Loucy (cell line): ENCODE measurements at regions not wholly inside any gene's neighbourhood (a gene's known extent, or its start where the extent isn't known, plus 50 kb on each side); places are given as distances from the start of the nearest gene placed in this dataset.

ENCODE experiments used
- H2AFZ ChIP-seq: fragments of 200-600 bp; sonication (generic); 2 replicates; pipeline ENCODE4 v1.6.0; 2016; ENCODE audit warnings: antibody characterized with exemption, mild to moderate bottlenecking, low read length, moderate library complexity
- H3F3A ChIP-seq: fragments of 200-600 bp; 2 replicates; pipeline ENCODE4 v1.6.0; 2016; ENCODE audit warnings: antibody characterized with exemption, low read depth, mild to moderate bottlenecking
- H3K27me3 ChIP-seq: fragments of 200-600 bp; sonication (generic); 2 replicates; pipeline ENCODE4 v1.6.1; 2014; ENCODE audit warnings: low read length, mild to moderate bottlenecking; ENCODE audit not compliant: insufficient read depth, poor library complexity, severe bottlenecking
- H3K36me3 ChIP-seq: fragments of 200-600 bp; sonication (generic); 2 replicates; pipeline ENCODE4 v1.6.1; 2016; ENCODE audit warnings: low read length; ENCODE audit not compliant: insufficient read depth
- H3K4me1 ChIP-seq: fragments of 200-600 bp; sonication (generic); 2 replicates; pipeline ENCODE4 v1.5.1; 2014; ENCODE audit warnings: low read length, mild to moderate bottlenecking; ENCODE audit not compliant: insufficient read depth, poor library complexity, severe bottlenecking
- H3K4me2 ChIP-seq: fragments of 200-600 bp; sonication (generic); 2 replicates; pipeline ENCODE4 v1.6.0; 2014; ENCODE audit warnings: antibody characterized with exemption, low read length, low read depth, mild to moderate bottlenecking; ENCODE audit not compliant: poor library complexity, severe bottlenecking
- H3K4me3 ChIP-seq: fragments of 200-600 bp; sonication (generic); 2 replicates; pipeline ENCODE4 v1.5.1; 2014; ENCODE audit warnings: low read length, mild to moderate bottlenecking, mixed read lengths; ENCODE audit not compliant: poor library complexity, severe bottlenecking
- H3K79me2 ChIP-seq: fragments of 200-600 bp; sonication (generic); 2 replicates; pipeline ENCODE4 v1.6.1; 2014; ENCODE audit warnings: low read length; ENCODE audit not compliant: insufficient read depth
- H3K9ac ChIP-seq: fragments of 200-600 bp; sonication (generic); 2 replicates; pipeline ENCODE4 v1.6.0; 2014; ENCODE audit warnings: mild to moderate bottlenecking, low read depth, low read length, moderate library complexity; ENCODE audit not compliant: poor library complexity, severe bottlenecking
- H3K9me2 ChIP-seq: fragments of 200-600 bp; sonication (generic); replicated peaks from 2 replicates; pipeline ENCODE4 v1.6.1; 2016; ENCODE audit warnings: low read depth, low read length, mixed read lengths
- H3K9me3 ChIP-seq: fragments of 200-600 bp; sonication (generic); 2 replicates; pipeline ENCODE4 v1.6.1; 2014; ENCODE audit warnings: mild to moderate bottlenecking, antibody characterized with exemption, low read length, low read depth; ENCODE audit not compliant: insufficient read depth
- H4K20me1 ChIP-seq: fragments of 200-600 bp; sonication (generic); 2 replicates; pipeline ENCODE4 v1.6.0; 2014; ENCODE audit warnings: antibody characterized with exemption, low read length, mild to moderate bottlenecking; ENCODE audit not compliant: insufficient read depth, poor library complexity, severe bottlenecking
- CTCF ChIP-seq: fragments of 200-600 bp; sonication (generic); conservative IDR thresholded peaks from 2 replicates; pipeline ENCODE4 v1.5.1; 2014; ENCODE audit warnings: mild to moderate bottlenecking, antibody characterized with exemption, low read length
- EZH2phosphoT487 ChIP-seq: fragments of 200-600 bp; IDR thresholded peaks from 2 replicates; pipeline ENCODE4 v1.6.1; 2018; ENCODE audit warnings: antibody characterized with exemption, mild to moderate bottlenecking, moderate library complexity, borderline replicate concordance

- no peak overlapping the region for H2AFZ ChIP-seq
- H3K27me3 ChIP-seq, result no peaks in the 10 kb centered on the region
- no peaks in the 10 kb centered on the region for H3K9me2 ChIP-seq
- H3K36me3 ChIP-seq, result no peaks in the 10 kb centered on the region
- H3K79me2 ChIP-seq, result no peaks in the 10 kb centered on the region
- H3K9me3 ChIP-seq, result no peaks in the 10 kb centered on the region
- H3K4me1 ChIP-seq, result no peaks in the 10 kb centered on the region
- no peak overlapping the region for H3K4me3 ChIP-seq
- no peak overlapping the region for H3K9ac ChIP-seq
- H3F3A ChIP-seq, result no peaks in the 10 kb centered on the region
- no peak overlapping the region for H3K4me2 ChIP-seq
- TF ChIP-seq CTCF, result no peak
- TF ChIP-seq EZH2phosphoT487, result no peak
- no peaks in the 10 kb centered on the region for H4K20me1 ChIP-seq
Observed at GRCh38 chr3:86869566-86869965, 121.4 kb downstream of the VGLL3 start.

DNA sequence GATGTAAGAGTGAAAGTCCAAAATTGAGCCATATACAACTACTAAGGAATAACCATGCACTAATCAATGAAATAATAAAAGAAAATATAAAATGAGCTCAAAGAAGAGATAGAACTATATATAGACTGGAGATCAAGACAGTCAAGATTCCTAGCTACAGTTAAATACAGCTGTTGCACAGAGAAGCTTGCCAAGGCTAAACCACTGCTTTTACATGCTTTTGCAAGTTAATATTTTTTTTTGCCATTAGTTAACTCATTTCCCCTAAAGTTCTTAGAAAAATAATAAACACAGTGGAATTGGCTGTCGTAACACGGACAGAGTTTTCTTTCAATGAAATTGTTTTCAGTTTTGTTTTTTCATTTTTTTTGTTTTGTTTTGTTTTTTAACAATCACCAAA is 123.0 kb downstream of the VGLL3 start:
- Histone ChIP-seq H3K4me1 (no peaks in the 10 kb centered on the region), H2AFZ (no peak overlapping the region), H3K4me3 (no peak overlapping the region), H3K9me3 (no peaks in the 10 kb centered on the region), H4K20me1 (no peaks in the 10 kb centered on the region), H3K9ac (no peak overlapping the region), H3K4me2 (no peak overlapping the region), H3K36me3 (no peaks in the 10 kb centered on the region), H3F3A (no peaks in the 10 kb centered on the region), H3K27me3 (no peaks in the 10 kb centered on the region), H3K9me2 (no peaks in the 10 kb centered on the region), H3K79me2 (no peaks in the 10 kb centered on the region)
- TF ChIP-seq CTCF (no peak), EZH2phosphoT487 (no peak)

- TF ChIP-seq EZH2phosphoT487 (no peak), CTCF (no peak)
- no peaks in the 10 kb centered on the region for H4K20me1 ChIP-seq
- H2AFZ ChIP-seq, result no peak overlapping the region
- H3K36me3 ChIP-seq, result no peaks in the 10 kb centered on the region
- no peaks in the 10 kb centered on the region for H3K9me3 ChIP-seq
- no peaks in the 10 kb centered on the region for H3K9me2 ChIP-seq
- no peaks in the 10 kb centered on the region for H3K79me2 ChIP-seq
- H3K4me2 ChIP-seq, result no peak overlapping the region
- no peaks in the 10 kb centered on the region for H3K4me1 ChIP-seq
- H3F3A ChIP-seq, result no peaks in the 10 kb centered on the region
- no peaks in the 10 kb centered on the region for H3K27me3 ChIP-seq
- H3K9ac ChIP-seq, result no peak overlapping the region
- H3K4me3 ChIP-seq, result no peak overlapping the region
Observed at GRCh38 chr3:86865506-86865905, 125.4 kb downstream of the VGLL3 start.
